Endodermal cell (in vitro differentiated cells): ENCODE measurements at regions not wholly inside any gene's neighbourhood (a gene's known extent, or its start where the extent isn't known, plus 50 kb on each side); places are given as distances from the start of the nearest gene placed in this dataset.

ENCODE experiments used
- DNase-seq: peaks from one replicate; pipeline ENCODE4 v3.0.0-alpha.2; 2017
- H3K27ac ChIP-seq: 2 replicates; pipeline ENCODE4 v1.5.1; 2013; ENCODE audit warnings: mild to moderate bottlenecking, low read depth, low read length, moderate library complexity
- H3K27me3 ChIP-seq: 2 replicates; pipeline ENCODE4 v1.6.1; 2013; ENCODE audit warnings: mild to moderate bottlenecking, low read length, moderate library complexity; ENCODE audit not compliant: insufficient read depth, control insufficient read depth, poor library complexity, severe bottlenecking
- H3K36me3 ChIP-seq: 2 replicates; pipeline ENCODE4 v1.7.0; 2013; ENCODE audit warnings: mild to moderate bottlenecking, low read length, moderate library complexity; ENCODE audit not compliant: control insufficient read depth, insufficient read depth
- H3K4me1 ChIP-seq: one replicate; pipeline ENCODE4 v1.7.0; 2013; ENCODE audit warnings: low read length; ENCODE audit not compliant: control insufficient read depth, insufficient read depth
- H3K4me3 ChIP-seq: 2 replicates; pipeline ENCODE4 v1.5.1; 2013; ENCODE audit warnings: mild to moderate bottlenecking, low read length, moderate library complexity
- H3K9ac ChIP-seq: 2 replicates; pipeline ENCODE4 v1.6.1; 2013; ENCODE audit warnings: mild to moderate bottlenecking, low read length, moderate library complexity; ENCODE audit not compliant: poor library complexity, severe bottlenecking; ENCODE audit errors: extremely low read depth
- H3K9me3 ChIP-seq: 2 replicates; pipeline ENCODE4 v1.6.1; 2013; ENCODE audit warnings: mild to moderate bottlenecking, low read length, moderate library complexity; ENCODE audit not compliant: control insufficient read depth
- H3K27ac Mint-ChIP-seq: 2 replicates; pipeline ENCODE4 v1.8.0; 2020; ENCODE audit warnings: mixed read lengths
- H3K27me3 Mint-ChIP-seq: 2 replicates; pipeline ENCODE4 v1.8.0; 2021; ENCODE audit warnings: mild to moderate bottlenecking, mixed read lengths; ENCODE audit not compliant: insufficient read depth
- H3K36me3 Mint-ChIP-seq: 2 replicates; pipeline ENCODE4 v1.8.0; 2020; ENCODE audit warnings: low read depth, mixed read lengths
- H3K4me1 Mint-ChIP-seq: 2 replicates; pipeline ENCODE4 v1.8.0; 2020; ENCODE audit warnings: mixed read lengths
- H3K4me3 Mint-ChIP-seq: 2 replicates; pipeline ENCODE4 v1.8.0; 2020; ENCODE audit warnings: mild to moderate bottlenecking, moderate library complexity, mixed read lengths
- H3K9me3 Mint-ChIP-seq: 2 replicates; pipeline ENCODE4 v1.8.0; 2020; ENCODE audit warnings: mild to moderate bottlenecking, mixed read lengths
- CTCF ChIP-seq: fragments of 200-600 bp; sonication (generic); conservative IDR thresholded peaks from 2 replicates; pipeline ENCODE4 v1.5.0; 2021; ENCODE audit warnings: antibody characterized with exemption, mild to moderate bottlenecking
- WGBS, 2 experiments: methylation state at CpG; one replicate each; pipeline versions ENCODE4 v1.1.5 to v1.1.7; 2013; ENCODE audit warnings: missing lambda C conversion rate in 2 of 2, mixed read lengths in 1 of 2; ENCODE audit not compliant: insufficient coverage in 1 of 2, insufficient read length in 1 of 2; 5-methylcytosine and 5-hydroxymethylcytosine counted together

DNA sequence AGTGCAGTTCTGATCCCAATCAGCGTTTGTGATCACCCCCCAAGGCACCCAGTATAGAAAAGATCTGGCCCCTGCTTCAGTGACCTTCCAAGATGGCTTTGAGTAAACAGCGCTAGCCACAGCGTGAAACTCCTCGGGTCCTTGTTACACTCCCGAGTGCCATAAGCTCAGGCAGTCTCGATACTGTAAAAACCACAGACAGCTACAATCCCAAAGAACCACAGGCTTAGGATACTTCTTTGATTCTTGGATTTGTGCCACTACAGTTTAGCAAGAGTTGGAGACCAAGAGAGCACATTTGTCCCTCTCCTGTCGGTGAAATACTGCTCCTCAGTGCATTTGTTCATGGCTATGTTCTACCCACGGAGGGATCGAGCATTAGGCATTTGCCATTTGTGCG lies 352.5 kb upstream of the ZNF521 start:
- no peak for TF ChIP-seq CTCF
- no peak for DNase-seq
- Histone ChIP-seq H3K27me3 (peaks cover 22% of the 10 kb centered on the region), H3K27ac (peak overlapping the region; percentile 82), H3K4me3 (no peak overlapping the region), H3K9ac (no peak overlapping the region), H3K4me1 (no peaks in the 10 kb centered on the region), H3K9me3 (no peaks in the 10 kb centered on the region), H3K36me3 (no peaks in the 10 kb centered on the region)
- WGBS, 2 experiments, result 93 to 95% methylated on average over 10 of the region's 10 CpGs
- Mint-ChIP-seq H3K36me3 (no peaks in the 10 kb centered on the region), H3K4me3 (no peak overlapping the region), H3K27me3 (peaks cover 35% of the 10 kb centered on the region), H3K9me3 (no peaks in the 10 kb centered on the region), H3K4me1 (peaks cover 24% of the 10 kb centered on the region), H3K27ac (no peak overlapping the region)

DNA sequence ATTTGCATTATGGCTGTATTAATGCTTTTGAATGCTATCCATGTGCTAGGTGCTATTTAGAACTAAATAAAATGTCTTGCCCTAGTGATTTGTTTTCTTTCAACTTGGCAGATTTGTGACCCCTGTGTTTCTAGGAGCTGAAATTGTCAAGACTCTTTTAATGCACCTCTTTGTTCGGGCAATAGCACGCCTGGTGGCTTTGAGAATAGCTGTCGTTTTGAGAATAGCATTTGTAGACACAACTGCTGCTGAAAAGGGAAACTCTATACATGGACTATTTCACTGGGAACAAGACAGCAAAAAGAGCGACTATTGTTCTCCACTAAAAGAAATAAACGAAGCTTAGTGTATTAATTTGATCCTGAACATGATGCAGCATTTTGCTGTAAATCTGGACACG lies 352.1 kb upstream of the ZNF521 start:
- Histone ChIP-seq H3K4me1 (no peaks in the 10 kb centered on the region), H3K9ac (no peak overlapping the region), H3K36me3 (no peaks in the 10 kb centered on the region), H3K9me3 (no peaks in the 10 kb centered on the region), H3K27ac (peak overlapping the region; percentile 82), H3K4me3 (no peak overlapping the region), H3K27me3 (peaks cover 18% of the 10 kb centered on the region)
- TF ChIP-seq CTCF, result no peak
- no peak for DNase-seq
- H3K9me3 Mint-ChIP-seq, result no peaks in the 10 kb centered on the region
- peaks cover 24% of the 10 kb centered on the region for H3K4me1 Mint-ChIP-seq
- no peak overlapping the region for H3K27ac Mint-ChIP-seq
- peaks cover 31% of the 10 kb centered on the region for H3K27me3 Mint-ChIP-seq
- H3K4me3 Mint-ChIP-seq, result no peak overlapping the region
- no peaks in the 10 kb centered on the region for H3K36me3 Mint-ChIP-seq
- 84 to 95% methylated on average over 6 of the region's 6 CpGs for WGBS, 2 experiments

GRCh38 chr18:25701821-25702220 lies 349.9 kb upstream of the ZNF521 start:
- no peaks in the 10 kb centered on the region for H3K9me3 ChIP-seq
- H3K4me1 ChIP-seq, result no peaks in the 10 kb centered on the region
- Mint-ChIP-seq H3K36me3 (no peaks in the 10 kb centered on the region), H3K9me3 (no peaks in the 10 kb centered on the region), H3K27ac (no peak overlapping the region), H3K4me1 (peaks cover 12% of the 10 kb centered on the region), H3K4me3 (no peak overlapping the region), H3K27me3 (peaks cover 14% of the 10 kb centered on the region)
- H3K4me3 ChIP-seq, result no peak overlapping the region
- 92 to 94% methylated on average over 2 to 5 of the region's 5 CpGs for WGBS, 2 experiments
- H3K27ac ChIP-seq, result no peak overlapping the region
- DNase-seq, result no peak
- no peak for TF ChIP-seq CTCF
- H3K9ac ChIP-seq, result no peak overlapping the region
- H3K27me3 ChIP-seq, result no peaks in the 10 kb centered on the region
- H3K36me3 ChIP-seq, result no peaks in the 10 kb centered on the region
